ENCODE measurements at regions not wholly inside any gene's neighbourhood (a gene's known extent, or its start where the extent isn't known, plus 50 kb on each side); places are given as distances from the start of the nearest gene placed in this dataset.

DNA sequence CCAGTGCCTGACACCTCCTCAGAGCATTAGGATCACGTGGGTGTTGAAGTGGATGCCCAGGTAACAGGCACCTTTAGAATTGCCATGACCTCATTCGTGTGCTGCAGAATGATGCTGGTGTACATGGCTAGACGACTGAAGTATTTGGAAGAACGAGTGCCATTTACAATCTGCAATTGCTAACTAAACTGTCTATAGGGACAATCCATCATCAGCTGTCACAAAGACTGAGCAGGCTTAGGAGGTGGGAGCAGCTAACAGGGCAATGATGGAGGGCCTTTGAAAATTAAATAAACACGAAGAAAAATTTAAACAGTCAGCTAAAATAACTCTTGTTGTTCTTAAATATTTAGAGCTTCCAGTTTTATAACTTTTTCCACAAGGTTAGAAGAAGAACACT is 375.8 kb downstream of the GADD45G start:
- TF ChIP-seq EZH2 (IDR thresholded peaks at IDR 0.05; ENCODE audit: low read length) = no peak
- TF ChIP-seq, protein P1, sequence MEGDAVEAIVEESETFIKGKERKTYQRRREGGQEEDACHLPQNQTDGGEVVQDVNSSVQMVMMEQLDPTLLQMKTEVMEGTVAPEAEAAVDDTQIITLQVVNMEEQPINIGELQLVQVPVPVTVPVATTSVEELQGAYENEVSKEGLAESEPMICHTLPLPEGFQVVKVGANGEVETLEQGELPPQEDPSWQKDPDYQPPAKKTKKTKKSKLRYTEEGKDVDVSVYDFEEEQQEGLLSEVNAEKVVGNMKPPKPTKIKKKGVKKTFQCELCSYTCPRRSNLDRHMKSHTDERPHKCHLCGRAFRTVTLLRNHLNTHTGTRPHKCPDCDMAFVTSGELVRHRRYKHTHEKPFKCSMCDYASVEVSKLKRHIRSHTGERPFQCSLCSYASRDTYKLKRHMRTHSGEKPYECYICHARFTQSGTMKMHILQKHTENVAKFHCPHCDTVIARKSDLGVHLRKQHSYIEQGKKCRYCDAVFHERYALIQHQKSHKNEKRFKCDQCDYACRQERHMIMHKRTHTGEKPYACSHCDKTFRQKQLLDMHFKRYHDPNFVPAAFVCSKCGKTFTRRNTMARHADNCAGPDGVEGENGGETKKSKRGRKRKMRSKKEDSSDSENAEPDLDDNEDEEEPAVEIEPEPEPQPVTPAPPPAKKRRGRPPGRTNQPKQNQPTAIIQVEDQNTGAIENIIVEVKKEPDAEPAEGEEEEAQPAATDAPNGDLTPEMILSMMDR (optimal IDR thresholded peaks at IDR 0.05 in 1 of 3, IDR thresholded peaks at IDR 0.05 in 1 of 3, conservative IDR thresholded peaks at IDR 0.05 in 1 of 3; ENCODE audit: extremely low read depth in 1 of 3, insufficient read depth in 2 of 3, low read length in 3 of 3) = no peak
- peaks cover 8% of the 10 kb centered on the region for H3K27me3 ChIP-seq (ENCODE audit: control insufficient read depth, extremely low read depth, insufficient read depth, low read length)

DNA sequence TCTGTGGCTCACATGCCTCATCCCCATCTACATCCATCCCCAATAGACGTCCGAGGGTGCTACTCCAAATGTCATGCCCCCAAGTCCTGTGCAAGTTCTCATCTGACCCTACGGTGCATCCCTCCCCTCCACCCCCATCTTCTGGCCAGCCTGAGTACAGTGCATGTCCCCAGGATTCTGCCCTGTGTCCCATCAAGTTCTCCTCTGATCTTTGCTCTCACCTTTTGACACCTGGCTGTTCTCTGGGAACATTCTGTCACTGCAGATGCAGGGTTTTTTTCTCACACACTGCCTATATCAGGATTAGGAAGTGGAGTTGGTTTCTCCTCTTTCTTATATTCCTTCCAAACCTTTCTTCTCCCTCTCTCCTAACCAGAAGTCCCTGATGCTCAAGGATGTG is 377.2 kb downstream of the GADD45G start:
- TF ChIP-seq EZH2 (IDR thresholded peaks at IDR 0.05; ENCODE audit: low read length) = no peak
- TF ChIP-seq, protein P1 (optimal IDR thresholded peaks at IDR 0.05 in 1 of 3, IDR thresholded peaks at IDR 0.05 in 1 of 3, conservative IDR thresholded peaks at IDR 0.05 in 1 of 3; ENCODE audit: extremely low read depth in 1 of 3, insufficient read depth in 2 of 3, low read length in 3 of 3) = no peak
- Histone ChIP-seq H3K4me2 (ENCODE audit: control insufficient read depth, extremely low read depth, insufficient read depth, low read depth, low read length) (no peak overlapping the region), H2AFZ (ENCODE audit: control insufficient read depth, low read length) (no peak overlapping the region), H3K9ac (ENCODE audit: control insufficient read depth, extremely low read depth, insufficient read depth, low read length) (no peak overlapping the region), H3K4me1 (ENCODE audit: control insufficient read depth, extremely low read depth, insufficient read depth, low read length) (peaks cover 19% of the 10 kb centered on the region), H3K79me2 (ENCODE audit: control insufficient read depth, insufficient read depth, low read length) (no peaks in the 10 kb centered on the region), H3K4me3 (ENCODE audit: control insufficient read depth in 2 of 3, extremely low read depth in 1 of 3, insufficient read depth in 2 of 3, low read depth in 1 of 3, low read length in 3 of 3) (no peak overlapping the region), H3K9me3 (ENCODE audit: control insufficient read depth, low read depth, low read length) (no peaks in the 10 kb centered on the region), H3K36me3 (ENCODE audit: control insufficient read depth in 2 of 2, extremely low read depth in 1 of 2, insufficient read depth in 2 of 2, low read length in 2 of 2) (no peaks in the 10 kb centered on the region), H3K27ac (ENCODE audit: control insufficient read depth, insufficient read depth, low read length) (no peak overlapping the region), H3K9me1 (ENCODE audit: control insufficient read depth, extremely low read depth, insufficient read depth, low read length) (no peaks in the 10 kb centered on the region), H3K27me3 (ENCODE audit: control insufficient read depth, extremely low read depth, insufficient read depth, low read length) (peaks cover 8% of the 10 kb centered on the region), H4K20me1 (ENCODE audit: control insufficient read depth, extremely low read depth, insufficient read depth, low read length) (no peaks in the 10 kb centered on the region)
- DNase-seq (ENCODE audit: low read depth, low spot score) = no peak
- dilution Hi-C loops (cut with MboI; ENCODE audit: extremely low pct_ligation_motif_present, low sequenced_read_pairs) = no loop called here
- FAIRE-seq = no peak

More for the DNA sequence above, 375.8 kb downstream of the GADD45G start:
- no peak overlapping the region for H3K4me3 ChIP-seq (ENCODE audit: control insufficient read depth in 2 of 3, extremely low read depth in 1 of 3, insufficient read depth in 2 of 3, low read depth in 1 of 3, low read length in 3 of 3)
- no peak overlapping the region for H2AFZ ChIP-seq (ENCODE audit: control insufficient read depth, low read length)
- no peaks in the 10 kb centered on the region for H3K9me3 ChIP-seq (ENCODE audit: control insufficient read depth, low read depth, low read length)
- FAIRE-seq = no peak
- H3K27ac ChIP-seq (ENCODE audit: control insufficient read depth, insufficient read depth, low read length) = no peak overlapping the region
- H3K4me2 ChIP-seq (ENCODE audit: control insufficient read depth, extremely low read depth, insufficient read depth, low read depth, low read length) = no peak overlapping the region
- H3K4me1 ChIP-seq (ENCODE audit: control insufficient read depth, extremely low read depth, insufficient read depth, low read length) = peaks cover 19% of the 10 kb centered on the region
- dilution Hi-C loops (cut with MboI; ENCODE audit: extremely low pct_ligation_motif_present, low sequenced_read_pairs) = no loop called here
- no peaks in the 10 kb centered on the region for H3K9me1 ChIP-seq (ENCODE audit: control insufficient read depth, extremely low read depth, insufficient read depth, low read length)
- no peaks in the 10 kb centered on the region for H3K79me2 ChIP-seq (ENCODE audit: control insufficient read depth, insufficient read depth, low read length)
- H3K9ac ChIP-seq (ENCODE audit: control insufficient read depth, extremely low read depth, insufficient read depth, low read length) = no peak overlapping the region
- H4K20me1 ChIP-seq (ENCODE audit: control insufficient read depth, extremely low read depth, insufficient read depth, low read length) = no peaks in the 10 kb centered on the region
- no peak for DNase-seq (ENCODE audit: low read depth, low spot score)
- no peaks in the 10 kb centered on the region for H3K36me3 ChIP-seq (ENCODE audit: control insufficient read depth in 2 of 2, extremely low read depth in 1 of 2, insufficient read depth in 2 of 2, low read length in 2 of 2)

Measured in keratinocyte (primary cell).